NCI-H2081 (cell line): ENCODE measurements at regions not wholly inside any gene's neighbourhood (a gene's known extent, or its start where the extent isn't known, plus 50 kb on each side); places are given as distances from the start of the nearest gene placed in this dataset.
"Not testable (repeated sequence)": the region's sequence is repeated elsewhere in the genome, so short reads cannot be mapped to it uniquely, and the experiment has no call there.

ENCODE experiments used
- DNase-seq, 2 experiments: peaks; one replicate each; lab custom pipeline; 2025; lab: John Stamatoyannopoulos, UW

DNA sequence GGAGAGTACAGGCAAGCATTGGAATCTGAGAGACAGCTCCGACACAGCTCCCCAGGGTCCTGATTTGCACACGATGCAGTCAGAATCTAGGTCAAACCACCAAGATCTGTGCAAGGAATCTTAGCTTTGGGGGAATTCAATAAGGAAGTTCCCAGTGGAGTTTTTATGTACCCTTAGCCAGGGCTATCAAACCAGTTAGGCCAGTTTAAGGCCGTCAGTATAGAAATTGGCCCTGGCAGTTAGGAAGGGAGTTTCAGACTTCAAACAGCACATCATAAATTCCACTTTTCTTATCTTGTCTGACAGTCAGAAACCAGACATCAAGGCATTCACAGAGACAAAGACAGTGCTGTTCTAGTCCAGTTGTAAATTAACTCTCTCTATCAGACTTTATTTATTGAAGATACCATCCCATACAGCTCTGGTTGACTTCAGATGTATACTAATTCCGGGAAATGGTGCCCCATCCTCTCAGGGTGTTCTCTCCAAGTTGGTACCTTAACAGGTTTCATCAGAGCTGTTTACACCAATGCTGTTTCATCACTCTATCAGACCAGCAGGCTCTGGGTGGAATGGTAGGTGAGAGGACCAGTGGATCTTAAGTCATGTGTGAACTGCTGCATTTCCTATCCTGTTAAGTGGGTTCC is 157.5 kb upstream of the ATF7IP start:
- DNase-seq: no peak

GRCh38 chr12:14211947-14212387 is 153.5 kb upstream of the ATF7IP start:
- no peak for DNase-seq

- DNase-seq: no peak
Measured at GRCh38 chr12:14213542-14213941, 151.9 kb upstream of the ATF7IP start.

DNA sequence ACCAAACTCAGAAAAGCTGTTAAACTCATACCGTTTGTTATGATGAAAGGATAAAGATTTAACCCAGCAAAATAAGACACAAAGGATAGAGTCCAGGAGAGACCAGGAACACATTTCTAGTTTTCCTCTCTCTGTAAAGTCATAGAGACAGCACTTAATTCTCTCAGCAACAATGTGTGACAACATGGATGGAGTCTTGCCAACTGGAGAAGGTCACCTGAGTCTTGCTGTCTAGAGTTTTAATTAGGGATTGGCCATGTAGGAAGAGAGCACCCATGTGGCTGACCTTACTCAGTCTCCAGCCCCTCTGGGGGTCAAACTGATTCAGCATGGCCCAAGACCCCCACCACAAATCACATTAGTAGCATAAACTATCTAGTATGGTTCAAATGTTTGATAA is 151.0 kb upstream of the ATF7IP start:
- DNase-seq: no peak

DNA sequence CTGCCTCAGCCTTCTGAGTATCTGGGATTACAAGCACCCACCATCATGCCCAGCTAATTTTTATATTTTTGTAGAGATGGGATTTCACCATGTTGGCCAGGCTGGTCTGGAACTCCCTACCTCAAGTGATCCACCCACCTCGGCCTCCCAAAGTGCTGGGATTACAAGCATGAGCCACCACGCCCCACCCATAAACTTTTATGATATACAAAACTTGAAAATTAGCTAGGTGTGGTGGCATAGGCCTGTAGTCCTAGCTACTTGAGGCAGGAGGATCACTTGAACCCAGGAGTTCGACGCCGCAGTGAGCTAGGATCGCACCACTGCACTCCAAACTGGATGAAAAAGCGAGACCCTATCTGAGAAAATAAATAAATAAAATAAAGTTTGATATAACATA is 149.5 kb upstream of the ATF7IP start:
- DNase-seq: not testable (repeated sequence)

- no peak for DNase-seq
Measured at GRCh38 chr12:14216405-14217294, 148.8 kb upstream of the ATF7IP start.

GRCh38 chr12:14219156-14219555 is 146.3 kb upstream of the ATF7IP start:
- no peak for DNase-seq

DNA sequence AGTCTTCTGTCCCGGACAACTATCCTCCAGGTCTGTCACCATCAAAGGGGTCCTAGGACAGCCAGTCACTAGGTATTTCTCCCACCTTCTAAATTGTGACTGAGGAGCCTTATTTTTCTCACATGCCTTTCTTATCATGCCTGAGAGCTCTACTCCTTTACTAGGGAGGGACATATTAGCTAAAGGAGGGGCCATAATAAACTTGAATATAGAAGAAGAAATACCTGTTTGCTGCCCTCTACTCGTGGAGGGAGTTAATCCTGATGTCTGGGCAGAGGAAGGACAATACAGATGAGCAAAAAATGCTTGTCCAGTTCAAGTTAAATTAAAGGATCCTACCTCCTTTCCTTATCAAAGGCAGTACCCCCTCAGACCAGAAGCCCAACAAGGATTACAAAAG is 145.8 kb upstream of the ATF7IP start:
- not testable (repeated sequence) for DNase-seq

DNA sequence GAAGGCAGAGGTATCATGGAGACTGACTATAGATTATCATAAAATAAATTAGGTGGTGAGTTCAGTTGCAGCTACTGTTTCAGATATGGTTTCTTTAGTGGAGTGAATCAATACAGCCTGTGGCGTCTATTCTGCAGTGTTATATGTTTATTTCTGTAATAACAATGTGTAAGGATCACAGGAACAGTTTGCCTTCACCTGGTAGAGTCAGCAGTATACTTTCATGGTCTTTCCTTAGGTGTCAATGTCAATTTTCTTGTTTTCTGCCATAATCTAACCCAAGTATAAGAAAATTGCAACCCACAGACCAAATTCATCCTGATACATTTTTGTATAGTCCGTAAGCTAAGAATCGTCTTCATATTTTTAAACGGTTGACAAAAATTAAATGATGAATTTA is 140.4 kb upstream of the ATF7IP start:
- DNase-seq: no peak

- DNase-seq: not testable (repeated sequence)
Measured at GRCh38 chr12:14235176-14235575, 130.3 kb upstream of the ATF7IP start.

DNA sequence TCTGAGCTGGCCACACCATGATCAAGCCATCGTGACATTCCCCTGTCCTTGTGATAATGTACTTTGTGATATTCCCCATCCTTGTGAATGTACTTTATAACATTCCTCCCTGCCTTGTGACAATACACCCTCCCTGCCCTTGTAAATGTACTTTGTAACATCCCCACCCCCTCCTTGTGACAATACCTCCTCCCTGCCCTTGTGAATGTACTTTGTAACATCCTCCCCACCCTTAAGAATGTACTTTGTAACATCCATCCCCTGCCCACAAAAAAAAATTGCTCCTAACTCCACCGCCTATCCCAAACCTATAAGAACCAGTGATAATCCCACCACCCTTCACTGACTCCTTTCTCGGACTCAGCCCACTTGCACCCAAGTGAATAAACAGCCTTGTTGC is 128.8 kb upstream of the ATF7IP start:
- DNase-seq: not testable (repeated sequence)

DNA sequence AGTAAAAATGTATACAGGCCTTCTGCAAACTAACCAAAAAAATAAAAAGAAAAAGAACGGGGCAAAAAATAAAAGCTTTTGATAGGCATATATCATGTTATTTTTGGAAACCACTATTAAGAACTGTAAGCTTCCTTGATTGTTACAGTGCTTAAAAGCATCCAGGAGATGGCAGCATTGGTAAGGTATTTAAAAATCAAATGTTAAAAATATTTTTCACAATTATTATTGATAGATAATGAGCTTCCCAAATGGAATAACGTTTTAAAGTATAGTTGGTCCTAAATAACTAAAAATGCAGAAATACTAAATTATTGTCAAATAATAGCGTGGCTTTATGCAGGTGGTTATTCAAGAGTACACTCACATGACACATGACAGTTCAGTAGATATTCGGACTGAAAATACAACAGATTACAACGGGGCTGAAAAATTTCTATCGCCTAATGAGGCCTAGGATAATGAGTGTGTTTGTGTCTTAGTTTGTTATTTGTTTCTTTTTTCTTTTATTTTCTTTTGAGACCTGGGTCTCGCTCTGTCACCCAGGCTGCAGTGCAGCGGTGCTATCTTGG is 127.2 kb upstream of the ATF7IP start:
- peak in 1 of 2 experiments; percentile 10 for DNase-seq

DNA sequence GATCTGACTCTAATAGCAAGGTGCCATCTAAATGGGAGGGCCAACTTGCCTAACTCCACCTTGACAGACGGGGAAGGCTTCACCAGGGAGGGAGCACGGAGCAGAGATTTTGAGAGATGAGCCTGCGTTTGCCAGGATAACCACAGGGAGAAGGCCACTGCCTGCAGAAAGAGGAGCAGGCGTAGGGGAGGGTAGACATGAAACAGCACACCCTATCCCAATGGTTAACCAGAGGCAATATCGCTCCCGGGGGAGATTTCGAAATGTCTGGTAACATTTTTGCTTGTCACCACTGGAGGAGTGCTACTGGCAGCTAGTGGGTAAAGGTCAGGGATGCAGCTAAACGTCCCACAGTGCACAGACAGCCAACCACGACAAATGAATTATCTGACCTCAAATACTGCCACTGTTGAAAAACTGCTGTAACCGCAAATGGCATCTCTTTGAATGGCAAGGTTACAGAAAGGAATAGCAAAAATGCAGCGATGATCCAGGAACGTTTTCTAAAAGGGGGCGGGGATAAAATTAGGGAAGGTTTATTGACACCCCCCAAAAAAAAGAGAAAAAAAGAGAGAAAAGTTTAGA is 126.0 kb upstream of the ATF7IP start:
- peak in 1 of 2 experiments; percentile 11 for DNase-seq

DNA sequence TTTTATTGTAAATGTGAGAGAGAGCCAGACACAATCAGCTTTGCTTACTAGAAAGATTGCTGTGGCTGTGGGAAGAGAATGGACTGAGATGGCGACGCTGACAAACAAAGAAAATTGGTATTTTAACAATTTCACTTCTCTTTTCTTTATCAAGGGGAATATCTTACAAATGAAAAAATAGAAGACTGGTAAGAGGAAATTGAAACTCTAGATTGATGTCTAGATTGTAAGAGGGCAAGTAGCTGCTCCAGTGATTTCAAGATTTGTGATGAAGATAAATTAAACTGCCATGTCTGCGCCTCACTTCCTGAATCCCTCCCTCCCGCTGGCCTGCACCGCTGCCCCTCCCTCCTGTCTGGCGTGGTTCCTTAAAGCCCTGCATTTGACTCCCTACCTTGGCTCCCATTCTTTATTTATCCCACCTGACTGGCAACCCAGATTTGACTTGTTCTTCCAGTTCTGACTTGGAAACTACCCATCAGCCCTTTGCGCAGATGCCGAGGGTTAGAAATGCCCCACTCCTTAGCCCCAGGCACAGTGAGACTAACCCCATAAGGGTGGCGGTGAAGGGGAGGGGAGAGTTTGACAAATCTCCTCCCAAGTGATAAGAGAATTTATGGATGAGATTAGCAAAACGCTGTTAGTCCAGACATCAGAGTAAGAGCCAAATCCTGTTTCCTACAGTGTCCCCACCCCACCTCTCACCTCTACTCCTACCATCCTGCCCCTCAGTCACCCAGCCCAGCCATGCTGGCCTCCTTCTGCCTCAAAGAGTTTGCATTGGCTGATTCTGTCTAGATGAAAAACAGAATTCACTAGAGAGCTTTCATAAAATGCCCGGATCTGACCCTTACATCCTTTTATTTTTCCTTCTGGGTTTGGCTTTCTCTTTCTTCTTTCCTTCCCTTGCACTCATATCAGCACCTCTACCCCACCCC is 125.3 kb upstream of the ATF7IP start:
- no peak for DNase-seq

DNA sequence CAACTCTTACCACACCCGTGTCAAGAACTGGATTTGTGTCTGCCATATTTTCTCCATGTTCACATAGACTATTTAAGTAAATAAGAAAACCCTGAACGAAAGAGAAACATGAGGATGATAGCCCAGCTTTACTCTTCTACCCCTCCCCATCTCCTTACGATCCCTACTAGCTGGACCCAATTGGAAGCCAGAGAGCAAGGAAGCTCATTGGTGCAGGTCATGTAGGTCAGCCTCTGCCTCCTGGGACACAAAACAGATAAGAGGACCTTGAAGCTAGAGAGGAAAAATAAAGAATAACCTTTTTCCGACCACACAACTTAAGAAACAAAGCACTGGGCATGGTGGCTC is 124.6 kb upstream of the ATF7IP start:
- DNase-seq: no peak

- not testable (repeated sequence) for DNase-seq
Measured at GRCh38 chr12:14242825-14243224, 122.7 kb upstream of the ATF7IP start.

DNA sequence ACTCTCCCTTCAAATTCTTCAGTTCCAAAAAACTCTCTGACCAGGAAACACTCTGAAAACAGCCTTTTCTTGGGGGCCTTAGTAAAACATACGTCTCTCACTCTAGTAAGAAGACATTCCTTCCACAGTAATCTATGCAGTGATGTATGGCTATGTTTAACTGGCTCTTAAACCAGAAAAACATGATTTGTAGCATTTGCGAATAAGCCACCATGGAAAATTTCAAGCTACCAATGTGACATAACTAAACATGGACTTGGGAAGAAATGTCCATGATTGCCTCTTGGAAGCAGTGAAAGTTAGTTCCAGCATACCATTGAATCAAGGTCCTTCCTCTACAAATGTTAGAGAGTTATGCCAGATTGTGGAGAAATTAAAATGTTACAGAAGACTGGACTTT is 121.5 kb upstream of the ATF7IP start:
- DNase-seq: no peak

GRCh38 chr12:14244876-14245669 is 120.4 kb upstream of the ATF7IP start:
- DNase-seq: no peak

DNA sequence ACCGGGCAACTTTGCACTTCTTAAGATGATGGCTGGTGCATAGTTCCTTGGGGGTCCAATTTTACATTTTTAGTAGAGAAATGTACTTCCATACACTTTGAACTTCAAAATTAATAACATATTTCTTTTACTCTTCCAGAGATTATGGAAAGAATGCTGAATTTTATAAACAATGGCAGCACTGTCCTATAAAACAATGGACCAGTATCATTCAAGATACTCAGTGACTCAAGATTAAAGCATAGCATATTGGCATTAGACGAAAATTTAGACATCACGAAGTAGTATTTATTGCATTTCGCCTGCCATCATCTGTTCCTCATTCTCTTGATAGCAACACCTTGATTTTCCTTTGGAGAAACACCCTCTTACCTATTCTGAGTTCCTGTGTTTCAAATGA is 118.3 kb upstream of the ATF7IP start:
- no peak for DNase-seq

GRCh38 chr12:14249368-14249767 is 116.1 kb upstream of the ATF7IP start:
- no peak for DNase-seq

DNA sequence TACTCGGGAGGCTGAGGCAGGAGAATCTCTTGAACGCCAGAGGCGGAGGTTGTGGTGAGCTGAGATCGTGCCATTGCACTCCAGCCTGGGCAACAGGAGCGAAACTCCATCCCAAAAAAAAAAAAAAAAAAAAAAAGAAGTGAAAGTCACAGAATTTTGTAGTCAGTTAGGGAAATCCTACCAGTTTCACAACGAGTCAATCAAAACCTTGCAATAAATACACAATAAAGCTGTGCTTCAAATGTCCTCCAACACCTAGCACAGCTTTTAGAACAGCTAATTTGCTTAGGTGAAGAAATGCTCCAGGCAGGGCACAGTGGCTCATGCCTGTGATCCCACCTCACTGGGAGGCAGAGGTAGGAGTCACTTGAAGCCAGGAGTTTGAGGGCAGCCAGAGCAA is 112.8 kb upstream of the ATF7IP start:
- DNase-seq: no peak
